B cell (primary cell): ENCODE measurements at regions not wholly inside any gene's neighbourhood (a gene's known extent, or its start where the extent isn't known, plus 50 kb on each side); places are given as distances from the start of the nearest gene placed in this dataset.
A peak's percentile ranks its signal among the peaks of the same experiment; 100 is the strongest.

Source experiments
- ATAC-seq: fragments of 200-7000 bp; cut with Tn5 transposase; one replicate; pipeline ENCODE4 v1.10.0; 2021; ENCODE audit warnings: low read depth, mild to moderate bottlenecking, moderate number of reproducible peaks, moderate library complexity
- CTCF ChIA-PET: fragments of 350-600 bp; sonication (Branson Sonifier 250); formaldehyde crosslinking; loops from one replicate; lab custom pipeline; 2021; ENCODE audit warnings: antibody characterized with exemption, inconsistent platforms; lab: Charles Lee
- POLR2A ChIA-PET: fragments of 350-600 bp; sonication (Branson Sonifier 250); formaldehyde crosslinking; loops from one replicate; lab custom pipeline; 2021; ENCODE audit warnings: antibody characterized with exemption; lab: Charles Lee
- DNase-seq: peaks from one replicate; pipeline ENCODE4 v3.0.0; 2013
- H2AFZ ChIP-seq: 2 replicates; pipeline ENCODE4 v1.6.1; 2012; ENCODE audit warnings: mild to moderate bottlenecking, low read depth, low read length; ENCODE audit not compliant: insufficient read depth, poor library complexity, severe bottlenecking
- H3K27ac ChIP-seq, 2 donors: 1 replicate in 1 of 2; 2 replicates in 1 of 2; pipeline ENCODE4 v1.5.1; 2012 to 2013; ENCODE audit warnings: low read length in 2 of 2, mild to moderate bottlenecking in 2 of 2, moderate library complexity in 1 of 2
- H3K27me3 ChIP-seq, 4 experiments: fragments of 200-600 bp in 1 of 4; sonication (generic) in 1 of 4; replicated peaks in 1 of 4; 1 replicate in 2 of 4; 2 replicates in 2 of 4; pipeline versions ENCODE4 v1.6.1 to v1.7.0; 2013 to 2016; ENCODE audit warnings: low read length in 3 of 4, mild to moderate bottlenecking in 2 of 4, mixed read lengths in 1 of 4, moderate library complexity in 1 of 4; ENCODE audit not compliant: insufficient read depth in 4 of 4, control insufficient read depth in 3 of 4; ENCODE audit errors: control extremely low read depth in 1 of 4
- H3K36me3 ChIP-seq, 2 experiments: replicated peaks in 1 of 2; 1 replicate in 1 of 2; 2 replicates in 1 of 2; pipeline versions ENCODE4 v1.6.1 to v1.7.1; 2013; ENCODE audit warnings: low read length in 1 of 2; ENCODE audit not compliant: insufficient read depth in 2 of 2, control insufficient read depth in 1 of 2; ENCODE audit errors: control extremely low read depth in 1 of 2, extremely low read depth in 1 of 2
- H3K4me1 ChIP-seq, 2 donors: fragments of 200-600 bp in 1 of 2; sonication (generic) in 1 of 2; 1 replicate in 1 of 2; 2 replicates in 1 of 2; pipeline versions ENCODE4 v1.5.1 to v1.6.1; 2013 to 2017; ENCODE audit warnings: low read length in 2 of 2; ENCODE audit not compliant: control insufficient read depth in 2 of 2, insufficient read depth in 2 of 2
- H3K4me2 ChIP-seq: replicated peaks from 2 replicates; pipeline ENCODE3; 2012; ENCODE audit warnings: mild to moderate bottlenecking, low read depth, low read length; ENCODE audit not compliant: poor library complexity, severe bottlenecking
- H3K4me3 ChIP-seq, 5 experiments: fragments of 200-600 bp in 1 of 5; sonication (generic) in 1 of 5; 1 replicate in 3 of 5; 2 replicates in 2 of 5; pipeline versions ENCODE4 v1.5.1 to v1.7.0; 2011 to 2016; ENCODE audit warnings: low read length in 4 of 5, mild to moderate bottlenecking in 4 of 5, low read depth in 2 of 5, control low read depth in 1 of 5, moderate library complexity in 1 of 5; ENCODE audit not compliant: insufficient read depth in 1 of 5; ENCODE audit errors: control extremely low read depth in 1 of 5, extremely low read depth in 1 of 5
- H3K79me2 ChIP-seq: fragments of 200-600 bp; sonication (generic); one replicate; pipeline ENCODE4 v1.6.0; 2016; ENCODE audit warnings: low read length; ENCODE audit not compliant: control insufficient read depth, insufficient read depth
- H3K9ac ChIP-seq: fragments of 200-600 bp; sonication (generic); 2 replicates; pipeline ENCODE4 v1.6.1; 2017; ENCODE audit warnings: mild to moderate bottlenecking, low read length, moderate library complexity
- H3K9me3 ChIP-seq, 3 donors: one replicate each; pipeline versions ENCODE4 v1.6.1 to v1.7.1; 2013; ENCODE audit warnings: low read length in 2 of 3; ENCODE audit not compliant: control insufficient read depth in 2 of 3, insufficient read depth in 1 of 3; ENCODE audit errors: control extremely low read depth in 1 of 3
- H4K20me1 ChIP-seq: 2 replicates; pipeline ENCODE4 v1.6.0; 2012; ENCODE audit warnings: mild to moderate bottlenecking, low read length; ENCODE audit not compliant: insufficient read depth, control insufficient read depth, poor library complexity, severe bottlenecking
- H3K27ac Mint-ChIP-seq: one replicate; pipeline ENCODE4 v1.8.0; 2021; ENCODE audit warnings: mixed read lengths
- H3K27me3 Mint-ChIP-seq: one replicate; pipeline ENCODE4 v1.8.0; 2021; ENCODE audit warnings: mixed read lengths
- H3K4me1 Mint-ChIP-seq: one replicate; pipeline ENCODE4 v1.8.0; 2021; ENCODE audit warnings: mixed read lengths
- H3K4me3 Mint-ChIP-seq: one replicate; pipeline ENCODE4 v1.8.0; 2021; ENCODE audit warnings: mixed read lengths
- H3K9me3 Mint-ChIP-seq: one replicate; pipeline ENCODE4 v1.8.0; 2022; ENCODE audit warnings: mixed read lengths; ENCODE audit not compliant: insufficient read depth
- EZH2 ChIP-seq: IDR thresholded peaks from 2 replicates; pipeline ENCODE4 v1.6.1; 2012; ENCODE audit warnings: borderline replicate concordance, low read depth, mild to moderate bottlenecking, moderate library complexity, low read length; ENCODE audit not compliant: insufficient read depth, poor library complexity, severe bottlenecking
- WGBS: methylation state at CpG from one replicate; pipeline ENCODE4 v1.1.5; 2013; ENCODE audit warnings: missing lambda C conversion rate; ENCODE audit not compliant: insufficient coverage; 5-methylcytosine and 5-hydroxymethylcytosine counted together
- intact Hi-C: fragments of 100-400 bp; cut with micrococcal nuclease; formaldehyde crosslinking; loops from one replicate; pipeline ENCODE4 v1.10.0; 2022
- TF ChIP-seq, protein P1 (sequence below): fragments of 200-600 bp; IDR thresholded peaks from one replicate; pipeline ENCODE4 v1.8.0; 2022; ENCODE audit warnings: antibody characterized with exemption, mild to moderate bottlenecking

DNA sequence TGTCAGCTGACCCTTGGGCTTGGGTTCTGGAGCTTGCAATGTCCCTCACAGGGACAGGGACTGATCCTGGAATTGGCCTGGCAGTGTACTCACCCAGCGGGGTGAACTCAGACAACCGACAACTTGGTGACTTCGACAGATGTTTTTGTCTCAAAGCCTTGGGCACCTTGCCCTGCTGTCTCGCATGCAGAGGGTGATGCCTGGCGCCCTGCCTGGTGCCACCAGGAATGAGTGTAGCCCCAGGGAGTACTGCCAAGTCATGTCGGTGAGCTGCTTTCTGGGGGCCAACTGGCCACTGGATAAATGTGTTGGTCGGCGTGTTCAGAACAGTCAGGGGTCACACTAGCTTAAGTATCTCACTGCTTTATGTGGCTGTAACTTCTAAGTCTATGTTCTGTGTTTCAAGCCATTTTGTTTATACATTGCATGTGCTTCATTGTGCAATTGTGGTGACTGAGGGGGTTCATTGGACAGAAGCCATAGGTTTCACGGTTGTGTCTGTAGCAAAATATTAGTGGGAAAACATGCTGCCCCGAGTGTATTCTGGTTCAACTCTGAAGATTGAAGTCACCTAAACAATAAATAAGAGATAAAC, 96.3 kb upstream of the TNFSF11 start:
- H3K4me2 ChIP-seq, result no peak overlapping the region
- no peak overlapping the region for H3K27ac Mint-ChIP-seq
- ChIA-PET POLR2A (no interaction called here), CTCF (interaction anchor here (1.4 to 3.2 kb wide), 2 partner anchors 144 to 164 kb away, joined by 3 to 24 read pairs; no protein-coding TSS in a partner anchor)
- H2AFZ ChIP-seq, result no peak overlapping the region
- H3K4me3 ChIP-seq, result no peak overlapping the region
- no peak for DNase-seq
- H3K27ac ChIP-seq, result no peak overlapping the region
- no peaks in the 10 kb centered on the region for H3K79me2 ChIP-seq
- no peak overlapping the region for H3K4me3 Mint-ChIP-seq
- WGBS, result 98% methylated on average over 8 of the region's 10 CpGs
- H3K9me3 Mint-ChIP-seq, result no peaks in the 10 kb centered on the region
- no peaks in the 10 kb centered on the region for H3K4me1 ChIP-seq
- no peak for ATAC-seq
- H4K20me1 ChIP-seq, result no peaks in the 10 kb centered on the region
- H3K27me3 Mint-ChIP-seq, result no peaks in the 10 kb centered on the region
- intact Hi-C loops, result loop anchor here (1.0 kb wide), 1 partner anchor 143 kb away; no protein-coding TSS in a partner anchor
- no peaks in the 10 kb centered on the region for H3K27me3 ChIP-seq
- TF ChIP-seq, protein P1, sequence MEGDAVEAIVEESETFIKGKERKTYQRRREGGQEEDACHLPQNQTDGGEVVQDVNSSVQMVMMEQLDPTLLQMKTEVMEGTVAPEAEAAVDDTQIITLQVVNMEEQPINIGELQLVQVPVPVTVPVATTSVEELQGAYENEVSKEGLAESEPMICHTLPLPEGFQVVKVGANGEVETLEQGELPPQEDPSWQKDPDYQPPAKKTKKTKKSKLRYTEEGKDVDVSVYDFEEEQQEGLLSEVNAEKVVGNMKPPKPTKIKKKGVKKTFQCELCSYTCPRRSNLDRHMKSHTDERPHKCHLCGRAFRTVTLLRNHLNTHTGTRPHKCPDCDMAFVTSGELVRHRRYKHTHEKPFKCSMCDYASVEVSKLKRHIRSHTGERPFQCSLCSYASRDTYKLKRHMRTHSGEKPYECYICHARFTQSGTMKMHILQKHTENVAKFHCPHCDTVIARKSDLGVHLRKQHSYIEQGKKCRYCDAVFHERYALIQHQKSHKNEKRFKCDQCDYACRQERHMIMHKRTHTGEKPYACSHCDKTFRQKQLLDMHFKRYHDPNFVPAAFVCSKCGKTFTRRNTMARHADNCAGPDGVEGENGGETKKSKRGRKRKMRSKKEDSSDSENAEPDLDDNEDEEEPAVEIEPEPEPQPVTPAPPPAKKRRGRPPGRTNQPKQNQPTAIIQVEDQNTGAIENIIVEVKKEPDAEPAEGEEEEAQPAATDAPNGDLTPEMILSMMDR, result no peak
- TF ChIP-seq EZH2, result no peak
- H3K4me1 Mint-ChIP-seq, result no peaks in the 10 kb centered on the region
- H3K9me3 ChIP-seq, result peaks cover 0 to 2% (median 0%) of the 10 kb centered on the region in 3 donors
- no peak overlapping the region for H3K9ac ChIP-seq
- H3K36me3 ChIP-seq, result no peaks in the 10 kb centered on the region

- H3K27me3 Mint-ChIP-seq, result no peaks in the 10 kb centered on the region
- H3K79me2 ChIP-seq, result no peaks in the 10 kb centered on the region
- no peaks in the 10 kb centered on the region for H3K9me3 Mint-ChIP-seq
- no peaks in the 10 kb centered on the region for H3K4me1 Mint-ChIP-seq
- DNase-seq (peak; percentile 17), ATAC-seq (no peak)
- H3K27ac Mint-ChIP-seq, result no peak overlapping the region
- ChIA-PET CTCF (interaction anchor here (0.9 to 3.2 kb wide), 5 partner anchors 9 to 165 kb away, joined by 3 to 24 read pairs (median 3); no protein-coding TSS in a partner anchor), POLR2A (no interaction called here)
- intact Hi-C loops, result loop anchor here (1.0 kb wide), 1 partner anchor 144 kb away; no protein-coding TSS in a partner anchor
- no peak overlapping the region for H3K9ac ChIP-seq
- TF ChIP-seq, protein P1, result no peak
- no peak for TF ChIP-seq EZH2
- H3K27ac ChIP-seq, result no peak overlapping the region
- no peaks in the 10 kb centered on the region for H3K36me3 ChIP-seq
- WGBS, result 94% methylated on average over 3 of the region's 3 CpGs
- no peak overlapping the region for H3K4me3 ChIP-seq
- H3K4me3 Mint-ChIP-seq, result no peak overlapping the region
- H2AFZ ChIP-seq, result peak overlapping the region; percentile 8
- H3K4me2 ChIP-seq, result no peak overlapping the region
- H3K4me1 ChIP-seq, result no peaks in the 10 kb centered on the region
- H3K27me3 ChIP-seq, result no peaks in the 10 kb centered on the region
- H4K20me1 ChIP-seq, result no peaks in the 10 kb centered on the region
- peaks cover 0 to 2% (median 0%) of the 10 kb centered on the region in 3 donors for H3K9me3 ChIP-seq
Measured at GRCh38 chr13:42478531-42479156, 95.3 kb upstream of the TNFSF11 start.
